KBM-7 (cell line): ENCODE measurements at regions not wholly inside any gene's neighbourhood (a gene's known extent, or its start where the extent isn't known, plus 50 kb on each side); places are given as distances from the start of the nearest gene placed in this dataset.
"Not testable (repeated sequence)": the region's sequence is repeated elsewhere in the genome, so short reads cannot be mapped to it uniquely, and the experiment has no call there.

ENCODE experiments used
- DNase-seq: peaks from one replicate; pipeline ENCODE4 v3.0.0-alpha.2; 2015
- in situ Hi-C: fragments of 300-500 bp; cut with MboI; formaldehyde crosslinking; loops from 2 replicates; pipeline ENCODE4 v1.14.3; 2020; ENCODE audit warnings: low sequenced_read_pairs, low pct_unique_long_range_greater_than_20kb, mixed read lengths

DNA sequence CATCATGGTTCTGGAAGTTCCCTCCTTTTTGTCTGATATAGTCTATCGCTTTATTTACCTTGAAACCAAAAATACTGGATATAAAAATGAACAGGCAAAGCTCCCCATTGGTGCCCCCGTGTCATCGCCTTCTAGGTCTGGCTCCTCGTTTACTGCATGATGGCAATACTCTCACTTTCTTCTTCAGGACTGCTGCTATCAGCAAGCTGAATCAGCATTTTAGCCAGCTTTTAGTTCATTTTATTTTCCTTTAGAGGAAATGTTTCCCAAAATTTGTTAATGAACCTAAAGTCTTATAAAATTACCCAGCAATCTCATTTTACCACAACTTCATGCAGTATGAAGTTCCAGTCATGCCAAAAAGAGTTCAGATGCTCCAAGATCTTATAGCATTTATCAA is 80.5 kb downstream of the ZIC3 start:
- no peak for DNase-seq
- in situ Hi-C loops: no loop called here

DNA sequence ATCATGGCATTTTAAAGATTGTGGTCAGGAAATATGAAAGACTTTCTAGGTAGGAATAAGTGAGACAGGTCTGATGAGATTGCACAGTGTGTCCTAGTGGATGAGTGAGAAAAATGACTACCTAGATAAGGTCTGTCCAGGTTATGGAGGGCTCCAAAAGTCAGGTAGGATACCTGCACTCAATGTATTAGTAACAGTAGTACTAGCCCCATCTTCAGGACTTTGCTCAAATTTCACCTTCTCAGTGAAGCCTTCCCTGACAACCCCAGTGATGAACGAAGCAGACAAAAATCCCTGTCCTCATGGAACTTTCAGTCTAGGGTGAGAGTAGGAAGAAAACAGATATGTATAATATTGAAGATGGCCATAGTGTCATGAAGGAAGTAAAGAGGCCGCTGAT is 85.7 kb downstream of the ZIC3 start:
- in situ Hi-C loops: no loop called here
- DNase-seq: no peak

DNA sequence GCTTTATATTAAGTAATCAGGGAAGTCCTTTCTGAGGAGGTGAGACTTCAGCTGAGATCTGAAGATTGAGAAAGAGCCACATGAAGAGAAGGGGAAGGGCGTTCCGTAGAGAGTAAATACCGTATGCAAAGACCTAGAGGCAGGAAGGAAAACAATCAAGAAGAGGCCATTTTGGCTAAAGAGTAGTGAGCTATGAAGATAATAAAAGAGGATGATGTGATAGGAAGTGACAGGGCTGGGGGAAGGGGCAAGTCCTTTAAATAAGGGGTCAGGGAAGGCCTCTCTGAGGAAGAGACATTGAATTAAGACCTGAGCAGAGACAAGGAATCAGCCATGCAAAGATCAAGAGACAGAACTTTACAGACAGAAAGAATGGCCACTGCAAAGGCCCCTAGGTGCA is 86.2 kb downstream of the ZIC3 start:
- in situ Hi-C loops: no loop called here

GRCh38 chrX:137654481-137654880 is 88.6 kb downstream of the ZIC3 start:
- no peak for DNase-seq
- in situ Hi-C loops: no loop called here

More for the DNA sequence above, 86.2 kb downstream of the ZIC3 start:
- DNase-seq: no peak

- no peak for DNase-seq
- in situ Hi-C loops: no loop called here
These were observed 101.8 kb downstream of the ZIC3 start for GRCh38 chrX:137667776-137668175.

DNA sequence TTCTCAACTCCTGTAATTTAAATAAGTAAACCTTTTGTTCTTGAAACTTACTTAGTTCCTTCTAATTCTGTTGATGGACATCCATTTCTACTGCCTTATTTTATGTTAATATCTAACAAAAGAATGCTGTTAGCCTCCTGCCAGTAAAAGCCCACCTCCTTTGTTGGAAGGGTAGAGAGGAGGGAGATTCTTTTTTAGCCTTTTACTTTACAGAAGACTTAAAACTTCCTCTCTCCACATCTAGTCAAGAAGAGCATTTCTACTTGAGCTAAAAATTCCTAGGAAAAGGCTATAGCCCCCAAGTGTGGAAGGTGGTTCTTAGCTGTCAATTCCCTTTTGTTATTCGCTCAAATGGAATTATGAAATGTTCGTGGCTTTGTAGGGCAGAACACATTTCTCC is 118.7 kb downstream of the ZIC3 start:
- no peak for DNase-seq
- in situ Hi-C loops: no loop called here

GRCh38 chrX:137695417-137695816 is 129.5 kb downstream of the ZIC3 start:
- no peak for DNase-seq
- in situ Hi-C loops: no loop called here

GRCh38 chrX:137707348-137707747 is 141.4 kb downstream of the ZIC3 start:
- in situ Hi-C loops: no loop called here
- DNase-seq: no peak

GRCh38 chrX:137742846-137743245 is 176.9 kb downstream of the ZIC3 start:
- in situ Hi-C loops: no loop called here

GRCh38 chrX:137743414-137743813 is 177.5 kb downstream of the ZIC3 start:
- in situ Hi-C loops: no loop called here
- DNase-seq: no peak

More at GRCh38 chrX:137742846-137743245, 176.9 kb downstream of the ZIC3 start:
- no peak for DNase-seq

DNA sequence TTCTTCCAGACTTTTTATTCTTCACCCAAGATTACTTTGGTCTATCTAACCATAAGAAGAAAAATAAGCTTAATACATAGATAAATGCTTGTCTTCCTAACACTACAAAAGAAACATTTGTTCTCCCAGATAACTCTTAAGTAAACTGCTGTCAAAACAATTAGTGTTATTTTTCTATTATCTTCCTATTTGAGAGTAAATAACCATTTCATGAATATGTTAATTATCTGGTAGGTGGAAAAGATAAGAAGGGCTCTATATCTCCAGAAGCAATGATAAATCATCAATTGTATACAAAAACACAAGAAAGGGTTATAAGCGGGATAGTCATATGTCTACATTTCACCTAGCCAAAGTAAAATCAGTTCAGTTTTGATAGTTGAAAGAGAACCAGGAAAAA is 180.4 kb downstream of the ZIC3 start:
- in situ Hi-C loops: no loop called here
- no peak for DNase-seq

- DNase-seq: no peak
- in situ Hi-C loops: no loop called here
These were observed 181.5 kb downstream of the ZIC3 start for GRCh38 chrX:137747244-137748043.

DNA sequence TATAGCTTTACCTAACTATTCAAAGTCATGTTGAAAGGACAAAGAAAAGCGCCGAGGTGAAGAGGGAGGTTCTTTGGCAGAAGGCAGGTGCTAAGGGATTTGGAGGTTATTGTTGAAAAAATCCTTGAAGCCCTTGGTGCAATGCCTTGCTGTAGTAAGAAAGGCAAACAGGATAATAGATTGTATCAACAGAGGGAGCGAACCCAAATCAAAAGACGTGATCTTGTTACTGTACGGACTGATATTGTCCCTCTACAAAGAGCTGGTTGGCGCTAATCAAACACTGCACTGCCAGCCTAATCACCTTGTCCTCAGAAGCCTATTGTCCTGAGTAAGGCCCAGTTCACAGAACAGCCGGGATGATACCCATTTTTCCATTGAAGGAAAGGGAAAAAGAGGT is 182.9 kb downstream of the ZIC3 start:
- no peak for DNase-seq
- in situ Hi-C loops: no loop called here

DNA sequence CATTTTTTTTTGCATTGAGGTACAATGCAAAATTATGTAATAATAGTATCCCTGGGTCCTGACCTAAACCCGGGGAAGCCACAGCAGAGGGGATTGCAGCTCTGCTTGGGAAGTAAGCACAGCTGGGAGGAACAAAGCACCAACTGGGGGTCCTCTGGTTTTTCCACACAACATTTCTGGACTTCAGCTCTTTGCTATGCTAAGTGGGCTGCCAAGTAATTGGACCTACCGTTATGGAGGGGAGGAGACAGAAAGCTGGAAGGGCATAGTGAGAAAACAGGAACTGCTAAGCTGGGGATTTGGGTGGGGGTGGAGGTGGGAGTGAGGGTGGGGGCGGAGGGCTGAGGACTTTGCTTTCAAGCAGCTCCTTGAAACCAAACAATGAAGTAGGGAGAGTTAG is 183.3 kb downstream of the ZIC3 start:
- peak; percentile 9 for DNase-seq
- in situ Hi-C loops: no loop called here

GRCh38 chrX:137771537-137771936 is 205.6 kb downstream of the ZIC3 start:
- DNase-seq: no peak
- in situ Hi-C loops: no loop called here

GRCh38 chrX:137792214-137792613 is 226.3 kb downstream of the ZIC3 start:
- DNase-seq: no peak
- in situ Hi-C loops: no loop called here

DNA sequence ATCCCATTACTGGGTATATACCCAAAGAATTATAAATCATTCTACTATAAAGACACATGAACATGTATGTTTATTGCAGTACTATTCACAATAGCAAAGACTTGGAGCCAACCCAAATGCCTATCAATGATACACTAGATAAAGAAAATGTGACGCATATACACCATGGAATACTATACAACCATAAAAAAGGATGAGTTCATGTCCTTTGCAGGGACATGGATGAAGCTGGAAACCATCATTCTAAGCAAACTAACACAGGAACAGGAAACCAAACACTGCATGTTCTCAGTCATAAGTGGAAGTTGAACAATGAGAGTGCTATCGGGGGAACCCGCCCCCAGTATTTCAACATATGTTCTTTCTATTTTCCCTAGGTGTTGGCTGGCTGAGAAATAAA is 232.0 kb downstream of the ZIC3 start:
- DNase-seq, in situ Hi-C loops: not testable (repeated sequence)

DNA sequence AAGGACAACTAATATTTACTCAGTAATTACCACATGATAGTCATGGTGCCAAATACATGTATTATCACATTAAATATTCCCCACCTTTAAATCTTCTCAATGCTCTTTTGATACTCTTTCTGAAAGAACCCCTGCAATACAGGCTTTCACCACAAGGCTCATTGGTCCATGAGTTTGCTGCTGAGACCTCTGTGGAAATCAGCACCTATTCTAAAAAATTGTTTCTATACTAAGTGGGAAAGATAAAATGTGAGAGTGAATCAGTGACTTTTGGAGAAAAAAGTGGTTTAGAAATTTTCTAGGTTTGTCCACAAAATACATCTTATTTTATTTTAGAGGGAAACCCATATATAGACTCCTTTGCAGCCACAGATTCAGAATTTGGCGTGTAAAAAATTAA is 257.3 kb downstream of the ZIC3 start:
- in situ Hi-C loops: no loop called here
- DNase-seq: no peak

DNA sequence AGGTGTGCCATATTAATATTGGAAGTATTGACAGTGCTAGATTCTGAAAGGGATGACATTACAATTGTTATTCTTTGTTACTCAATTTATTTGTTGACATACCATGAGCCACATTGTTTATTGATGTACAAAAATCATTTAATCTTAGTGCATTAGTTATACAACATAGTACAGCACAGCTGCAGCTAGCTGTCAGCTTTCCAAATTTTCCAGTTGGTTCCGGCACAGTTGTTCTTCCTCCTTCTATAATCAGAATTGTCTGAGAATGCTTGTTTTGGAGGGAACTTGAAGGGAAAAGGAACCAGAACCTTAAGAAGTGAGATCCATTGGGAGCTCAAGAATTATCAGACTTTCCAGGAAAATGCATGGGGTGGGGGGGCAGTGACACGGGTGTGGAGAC is 281.4 kb downstream of the ZIC3 start:
- no peak for DNase-seq
- in situ Hi-C loops: no loop called here

DNA sequence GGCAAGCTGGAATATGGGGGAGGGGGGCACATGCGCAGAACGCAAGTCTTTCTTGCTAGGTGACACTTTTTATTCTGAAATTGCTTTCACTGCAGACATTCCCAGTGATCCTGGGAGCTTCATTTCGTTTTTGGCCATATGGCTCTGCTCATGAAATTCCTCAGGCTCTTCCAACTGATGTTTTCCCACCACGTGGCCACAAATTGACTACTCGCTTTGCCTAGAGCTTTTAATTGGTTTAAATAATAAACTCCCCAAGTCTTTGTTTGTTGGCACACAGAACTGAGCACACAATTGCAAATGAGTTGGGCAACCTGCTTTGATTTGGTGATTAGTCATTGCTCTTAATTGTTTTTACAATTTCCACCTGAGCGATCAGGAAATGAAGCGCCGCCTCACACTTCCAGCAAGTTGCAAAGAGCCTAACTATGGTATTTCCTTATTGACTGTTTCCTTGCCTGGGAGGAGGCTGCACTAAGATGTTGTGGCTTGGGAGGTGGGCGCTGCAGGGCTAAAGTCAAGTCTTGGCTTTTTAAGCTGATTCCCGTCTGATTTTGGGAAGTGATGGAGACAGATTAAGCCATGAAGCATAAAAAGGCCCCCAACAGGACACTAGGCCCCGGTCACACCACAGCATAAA is 282.5 kb downstream of the ZIC3 start:
- in situ Hi-C loops: no loop called here
- no peak for DNase-seq

DNA sequence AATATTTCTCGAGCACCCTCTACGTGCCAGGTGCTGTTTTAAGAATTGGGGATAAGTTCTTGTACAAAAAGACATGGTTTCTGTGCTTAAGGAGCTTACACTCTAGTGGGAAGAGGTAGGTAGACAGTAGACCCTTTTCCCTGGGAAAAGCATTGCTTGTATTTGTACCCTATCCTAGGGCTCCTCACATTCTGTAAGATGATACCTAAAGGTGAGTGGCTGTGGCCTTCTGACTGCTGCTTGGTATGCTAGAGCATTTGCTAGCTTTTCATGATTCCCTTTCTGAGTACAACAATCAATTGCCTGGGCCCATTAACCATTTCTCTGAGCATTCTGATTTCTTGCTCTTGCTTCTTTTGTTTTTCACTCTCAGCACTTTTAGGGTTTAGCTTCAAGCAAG is 286.6 kb downstream of the ZIC3 start:
- in situ Hi-C loops: no loop called here
- DNase-seq: no peak
